ENCODE measurements at regions not wholly inside any gene's neighbourhood (a gene's known extent, or its start where the extent isn't known, plus 50 kb on each side); places are given as distances from the start of the nearest gene placed in this dataset.
"Not testable (repeated sequence)": the region's sequence is repeated elsewhere in the genome, so short reads cannot be mapped to it uniquely, and the experiment has no call there.

GRCh38 chr15:24202297-24202696 lies 473.3 kb upstream of the NPAP1 start:
- not testable (repeated sequence) for DNase-seq

DNA sequence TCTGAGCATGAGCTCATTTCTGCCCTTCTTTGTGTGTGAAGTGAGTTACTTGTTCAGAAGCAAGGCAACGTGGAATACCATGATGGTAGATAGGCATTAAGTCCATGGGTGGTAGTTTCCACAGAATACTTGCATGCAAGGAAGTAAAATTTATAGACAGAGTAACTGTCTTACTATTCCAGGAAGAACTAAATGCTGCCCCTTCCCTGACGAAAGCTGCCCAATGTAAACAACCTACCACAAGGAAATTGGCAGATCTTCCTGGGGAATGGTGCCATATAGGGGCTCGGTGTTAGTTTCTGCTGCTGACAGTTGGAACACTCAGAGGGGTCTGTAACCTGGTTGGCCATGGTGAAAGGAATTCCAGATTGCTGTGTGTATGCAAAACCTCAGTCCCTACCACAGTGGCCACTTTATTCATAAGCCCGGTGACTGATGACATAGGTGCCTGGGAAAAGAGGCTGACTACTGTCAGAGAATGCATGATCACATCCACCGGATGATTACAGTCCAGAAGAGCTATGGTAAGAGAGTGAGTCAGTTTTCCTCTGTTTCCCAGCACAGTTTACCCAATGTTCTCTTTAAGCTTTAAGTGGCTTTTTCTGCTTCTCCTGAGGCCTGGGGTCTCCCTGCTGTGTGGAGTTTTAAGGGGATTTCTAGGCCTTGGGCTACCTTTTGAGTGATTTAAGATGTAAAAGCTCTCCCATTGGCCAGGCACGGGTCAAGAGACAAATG lies 463.7 kb upstream of the NPAP1 start:
- DNase-seq = not testable (repeated sequence)

- DNase-seq = no peak
Observed at GRCh38 chr15:24223739-24224138, 451.8 kb upstream of the NPAP1 start.

GRCh38 chr15:24224161-24224560 lies 451.4 kb upstream of the NPAP1 start:
- DNase-seq = no peak

DNA sequence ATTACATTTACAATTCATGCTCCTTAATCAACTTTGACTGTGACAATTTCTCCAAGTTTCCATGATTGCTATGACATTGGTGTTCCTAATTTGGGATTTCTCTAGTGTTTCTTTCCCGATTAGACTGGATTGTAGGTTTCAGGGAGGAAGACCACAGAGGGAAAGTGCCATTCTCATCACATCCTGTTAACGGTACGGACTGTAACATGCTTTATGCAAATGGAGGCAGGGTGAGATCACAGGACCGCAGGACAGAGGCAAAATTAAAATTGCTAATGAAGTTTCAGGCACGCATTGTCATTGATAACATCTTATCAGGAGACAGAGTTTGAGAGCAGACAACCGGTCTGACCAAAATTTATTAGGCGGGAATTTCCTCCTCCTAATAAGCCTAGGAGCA lies 446.7 kb upstream of the NPAP1 start:
- DNase-seq = not testable (repeated sequence)

DNA sequence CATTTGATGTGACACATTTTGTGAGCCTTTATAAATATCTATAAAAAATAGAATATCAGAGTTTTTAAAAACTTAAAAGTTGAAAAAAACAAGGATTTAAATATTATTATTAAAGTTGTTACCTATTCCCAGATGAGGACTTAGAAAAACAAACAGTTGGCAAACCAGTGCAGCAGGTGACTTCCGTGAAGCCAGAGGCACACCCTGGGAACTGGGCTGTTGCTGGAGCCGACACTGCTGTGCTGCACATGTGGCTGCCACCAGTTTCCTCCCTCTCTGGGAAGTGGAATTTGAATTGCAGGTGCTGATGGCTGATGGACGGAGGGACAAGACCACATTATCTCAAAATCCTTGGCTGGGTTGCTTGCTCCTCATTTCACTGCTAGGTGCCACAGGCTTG lies 442.4 kb upstream of the NPAP1 start:
- not testable (repeated sequence) for DNase-seq

GRCh38 chr15:24240580-24240979 lies 435.0 kb upstream of the NPAP1 start:
- DNase-seq = not testable (repeated sequence)

GRCh38 chr15:24259106-24259505 lies 416.5 kb upstream of the NPAP1 start:
- DNase-seq = not testable (repeated sequence)

DNA sequence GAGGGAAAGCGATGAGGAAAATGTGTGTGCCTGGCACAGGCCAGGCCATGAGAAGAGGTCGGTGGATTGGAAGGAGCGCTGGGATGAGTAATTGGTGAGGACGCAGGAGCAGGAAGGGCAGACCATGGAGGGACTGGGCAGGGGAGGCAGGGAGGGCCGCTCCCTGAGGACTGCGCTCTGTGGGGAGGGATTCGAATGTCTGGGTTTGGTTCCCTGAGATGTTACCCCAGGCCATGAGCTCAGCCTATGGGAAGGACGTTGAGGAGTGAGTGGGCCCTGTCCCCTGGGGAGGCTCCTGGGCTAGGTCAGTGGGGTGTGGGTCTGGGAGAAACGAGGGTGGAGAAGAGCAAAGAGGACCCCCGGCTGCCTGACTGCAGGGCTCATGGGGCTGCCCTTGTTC lies 415.2 kb upstream of the NPAP1 start:
- not testable (repeated sequence) for DNase-seq

DNA sequence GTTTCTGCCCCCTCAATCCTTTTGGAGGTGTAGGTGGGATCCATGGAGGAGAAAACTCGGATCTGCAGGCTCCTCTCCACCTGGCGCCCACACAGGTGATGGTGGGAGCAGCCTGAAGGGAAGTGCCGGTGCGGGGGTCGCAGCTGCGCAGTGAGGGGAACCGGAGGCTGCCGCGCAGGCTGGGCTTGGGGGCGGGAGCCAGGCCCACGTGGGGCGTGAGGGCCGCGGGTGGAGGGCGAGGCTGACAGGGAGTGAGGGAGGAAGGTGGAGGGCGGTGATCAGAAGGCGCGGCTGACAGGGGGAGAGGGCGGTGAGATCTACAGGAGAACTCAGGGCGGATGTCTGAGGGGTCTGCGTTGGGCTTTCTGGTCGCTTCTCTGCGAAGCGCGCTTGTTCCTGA lies 414.7 kb upstream of the NPAP1 start:
- DNase-seq = not testable (repeated sequence)

GRCh38 chr15:24268536-24269165 lies 406.9 kb upstream of the NPAP1 start:
- not testable (repeated sequence) for DNase-seq

DNA sequence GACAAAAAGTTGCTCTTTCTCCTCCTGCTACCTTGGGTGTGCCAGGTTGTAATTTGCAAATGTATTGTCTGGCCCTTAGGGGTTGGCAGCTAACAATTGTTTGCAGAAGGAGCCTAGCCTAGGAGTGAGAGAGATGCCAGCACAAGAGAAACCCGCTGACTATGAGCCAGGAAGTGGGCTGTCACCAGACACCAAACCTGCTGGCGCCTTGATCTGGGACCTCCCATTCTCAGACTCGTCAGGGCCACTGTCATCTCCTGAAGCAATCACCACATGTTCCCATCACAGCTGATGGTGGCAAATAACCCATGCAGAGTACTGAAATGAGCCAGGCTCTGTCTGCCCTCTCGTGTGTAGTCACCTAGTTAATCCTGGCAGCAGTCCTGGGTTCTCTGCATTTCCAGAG lies 406.4 kb upstream of the NPAP1 start:
- no peak for DNase-seq

DNA sequence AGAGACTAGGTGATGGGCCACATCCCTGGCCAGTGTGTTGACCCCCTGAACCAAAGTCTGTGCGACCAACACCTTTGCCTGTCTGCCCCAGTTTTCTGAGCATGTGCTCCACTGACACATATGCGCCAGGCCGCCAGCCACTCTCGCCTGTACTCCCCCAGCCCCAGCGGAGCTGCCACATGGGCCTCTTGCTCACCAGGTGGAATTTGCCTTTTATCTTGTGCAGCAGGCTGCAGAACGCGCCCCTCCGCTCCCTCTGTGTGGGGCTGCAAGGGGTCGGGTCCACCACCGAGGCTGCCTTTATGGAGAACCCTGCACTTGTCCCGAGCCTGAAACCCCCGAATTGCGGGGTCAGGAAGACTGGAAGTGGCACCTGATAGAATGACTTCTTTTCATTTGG lies 405.7 kb upstream of the NPAP1 start:
- DNase-seq = no peak

DNA sequence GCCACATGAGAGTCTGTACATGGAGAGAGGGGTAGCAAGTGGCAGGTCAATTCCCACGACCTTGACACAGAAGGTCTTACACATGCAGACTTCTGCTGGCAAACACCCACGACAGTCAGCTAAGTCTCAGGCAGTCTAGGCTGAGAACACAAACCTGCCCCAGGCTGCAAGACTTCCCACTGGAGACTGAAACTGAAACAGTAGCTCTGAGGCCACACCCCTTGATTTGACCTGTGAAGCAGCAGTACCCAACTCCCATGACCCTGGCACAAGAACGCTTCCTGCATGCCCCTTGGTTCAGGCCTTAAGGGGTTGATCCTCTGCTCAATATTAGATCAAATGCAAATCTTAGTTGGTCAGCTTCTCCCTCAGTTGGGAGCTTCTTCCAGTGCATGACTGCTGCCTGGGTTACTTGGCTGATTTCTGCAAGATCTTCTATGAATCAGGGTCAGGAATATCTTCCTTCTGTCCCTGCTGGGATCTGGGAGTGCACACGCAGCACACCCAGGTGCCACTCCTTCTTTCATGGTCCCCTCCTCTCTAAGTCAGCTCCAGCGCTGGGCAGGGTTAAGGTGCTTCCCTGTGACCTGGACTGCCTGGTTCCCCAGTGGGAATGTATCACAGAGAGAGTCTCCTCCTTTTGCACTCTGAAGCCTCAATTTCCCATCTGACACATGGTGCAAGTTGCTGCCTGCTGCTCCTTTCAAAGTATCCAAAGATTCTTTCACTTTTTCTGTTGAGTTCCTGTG lies 403.9 kb upstream of the NPAP1 start:
- not testable (repeated sequence) for DNase-seq

- no peak for DNase-seq
Observed at GRCh38 chr15:24292837-24293236, 382.7 kb upstream of the NPAP1 start.

DNA sequence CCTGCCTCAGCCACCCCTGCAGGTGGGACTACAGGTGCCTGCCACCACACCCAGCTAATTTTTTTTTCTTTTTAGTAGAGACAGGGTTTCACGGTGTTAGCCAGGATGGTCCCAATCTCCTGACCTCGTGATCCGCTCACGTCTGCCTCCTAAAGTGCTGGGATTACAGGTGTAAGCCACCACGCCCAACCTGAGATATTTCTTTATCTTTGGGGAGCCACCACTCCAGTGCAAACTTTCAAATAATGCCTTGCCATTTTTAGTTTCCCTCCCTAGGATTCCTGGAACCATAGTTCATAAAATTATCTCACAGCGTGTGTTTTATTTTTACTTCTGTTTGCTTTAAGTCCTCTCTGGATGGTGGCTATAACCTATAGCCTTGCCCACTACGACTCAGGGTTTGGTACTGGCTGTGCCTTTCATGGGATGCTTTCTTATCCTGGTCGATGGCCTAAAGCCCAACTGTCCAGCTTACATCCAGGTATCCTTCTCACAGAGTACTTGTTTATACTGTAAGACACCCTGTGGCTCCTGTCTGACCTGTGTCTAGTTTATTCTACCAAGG lies 374.7 kb upstream of the NPAP1 start:
- not testable (repeated sequence) for DNase-seq

DNA sequence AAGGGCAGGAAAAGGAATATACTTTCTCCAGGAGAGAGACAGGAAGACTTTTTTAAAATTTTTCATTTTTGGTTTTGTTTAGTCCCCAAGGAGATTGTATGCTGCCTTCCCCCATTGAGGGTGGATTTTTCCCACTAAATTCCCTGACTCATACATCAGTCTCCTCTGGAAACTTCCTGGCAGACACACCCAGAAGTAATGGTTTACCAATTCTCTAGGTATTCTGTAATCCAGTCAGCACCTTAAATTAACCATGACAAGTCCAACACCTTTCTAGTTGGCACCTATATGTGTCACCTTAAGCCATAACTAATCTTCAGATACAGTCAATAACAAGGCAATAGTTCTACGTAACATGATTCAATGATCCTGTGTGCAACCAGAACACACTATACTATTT lies 373.6 kb upstream of the NPAP1 start:
- not testable (repeated sequence) for DNase-seq

- DNase-seq = not testable (repeated sequence)
Observed at GRCh38 chr15:24304747-24305146, 370.8 kb upstream of the NPAP1 start.

- DNase-seq = not testable (repeated sequence)
Observed at GRCh38 chr15:24305643-24306042, 369.9 kb upstream of the NPAP1 start.

GRCh38 chr15:24309700-24310099 lies 365.9 kb upstream of the NPAP1 start:
- DNase-seq = not testable (repeated sequence)

DNA sequence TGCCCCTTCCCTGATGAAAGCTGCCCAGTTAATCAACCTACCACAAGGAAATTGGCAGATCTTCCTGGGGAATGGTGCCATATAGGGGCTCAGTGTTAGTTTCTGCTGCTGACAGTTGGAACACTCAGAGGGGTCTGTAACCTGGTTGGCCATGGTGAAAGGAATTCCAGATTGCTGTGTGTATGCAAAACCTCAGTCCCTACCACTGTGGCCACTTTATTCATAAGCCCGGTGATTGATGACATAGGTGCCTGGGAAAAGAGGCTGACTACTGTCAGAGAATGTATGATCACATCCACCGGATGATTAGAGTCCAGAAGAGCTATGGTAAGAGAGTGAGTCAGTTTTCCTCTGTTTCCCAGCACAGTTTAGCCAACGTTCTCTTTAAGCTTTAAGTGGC lies 363.9 kb upstream of the NPAP1 start:
- not testable (repeated sequence) for DNase-seq

GRCh38 chr15:24316326-24316725 lies 359.2 kb upstream of the NPAP1 start:
- DNase-seq = not testable (repeated sequence)

- no peak for DNase-seq
Observed at GRCh38 chr15:24318981-24319380, 356.6 kb upstream of the NPAP1 start.
